ENCODE measurements at regions not wholly inside any gene's neighbourhood (a gene's known extent, or its start where the extent isn't known, plus 50 kb on each side); places are given as distances from the start of the nearest gene placed in this dataset.

- no peak for TF ChIP-seq EZH2 (IDR thresholded peaks at IDR 0.05; ENCODE audit: insufficient read depth, low read length)
- TF ChIP-seq, protein P1, sequence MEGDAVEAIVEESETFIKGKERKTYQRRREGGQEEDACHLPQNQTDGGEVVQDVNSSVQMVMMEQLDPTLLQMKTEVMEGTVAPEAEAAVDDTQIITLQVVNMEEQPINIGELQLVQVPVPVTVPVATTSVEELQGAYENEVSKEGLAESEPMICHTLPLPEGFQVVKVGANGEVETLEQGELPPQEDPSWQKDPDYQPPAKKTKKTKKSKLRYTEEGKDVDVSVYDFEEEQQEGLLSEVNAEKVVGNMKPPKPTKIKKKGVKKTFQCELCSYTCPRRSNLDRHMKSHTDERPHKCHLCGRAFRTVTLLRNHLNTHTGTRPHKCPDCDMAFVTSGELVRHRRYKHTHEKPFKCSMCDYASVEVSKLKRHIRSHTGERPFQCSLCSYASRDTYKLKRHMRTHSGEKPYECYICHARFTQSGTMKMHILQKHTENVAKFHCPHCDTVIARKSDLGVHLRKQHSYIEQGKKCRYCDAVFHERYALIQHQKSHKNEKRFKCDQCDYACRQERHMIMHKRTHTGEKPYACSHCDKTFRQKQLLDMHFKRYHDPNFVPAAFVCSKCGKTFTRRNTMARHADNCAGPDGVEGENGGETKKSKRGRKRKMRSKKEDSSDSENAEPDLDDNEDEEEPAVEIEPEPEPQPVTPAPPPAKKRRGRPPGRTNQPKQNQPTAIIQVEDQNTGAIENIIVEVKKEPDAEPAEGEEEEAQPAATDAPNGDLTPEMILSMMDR (IDR thresholded peaks at IDR 0.05; ENCODE audit: insufficient read depth, low read depth, low read length): no peak
Measured at GRCh38 chr7:153938451-153938850, 113.7 kb upstream of the DPP6 start.
